ENCODE measurements at regions not wholly inside any gene's neighbourhood (a gene's known extent, or its start where the extent isn't known, plus 50 kb on each side); places are given as distances from the start of the nearest gene placed in this dataset.
A peak's percentile ranks its signal among the peaks of the same experiment; 100 is the strongest.

DNA sequence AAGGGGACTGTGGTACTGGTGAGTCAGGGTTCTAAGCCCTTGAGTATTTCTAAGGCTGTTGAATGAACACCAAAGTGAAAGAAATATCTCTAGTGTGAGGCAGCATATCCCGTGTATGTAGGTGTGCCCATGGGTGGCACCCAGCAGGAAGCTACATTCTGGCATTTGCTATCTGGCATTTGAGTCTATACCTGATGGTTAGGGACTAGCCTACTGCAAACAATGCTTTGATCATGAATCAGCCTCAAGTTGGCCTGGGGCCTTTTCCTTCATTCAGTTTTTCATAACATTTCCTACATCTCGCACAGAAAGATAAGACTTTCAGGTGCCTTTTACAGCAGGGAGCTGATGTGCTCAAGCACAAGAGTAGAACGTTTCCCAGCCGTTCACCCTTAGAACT, 85.7 kb upstream of the E2F7 start:
- ChIA-PET CTCF (no interaction called here), POLR2A (no interaction called here)
- no peak for DNase-seq (ENCODE audit: low read depth, low spot score)
- H3K9me3 ChIP-seq (ENCODE audit: control insufficient read depth, insufficient read depth, low read depth, low read length) = no peaks in the 10 kb centered on the region
- no peaks in the 10 kb centered on the region for H3K36me3 ChIP-seq (ENCODE audit: control insufficient read depth, insufficient read depth, low read length)
- H3K4me1 ChIP-seq (ENCODE audit: control insufficient read depth, insufficient read depth, low read length) = no peaks in the 10 kb centered on the region
- H3K27ac ChIP-seq (ENCODE audit: low read length) = no peak overlapping the region
- H3K27me3 ChIP-seq (ENCODE audit: control insufficient read depth, insufficient read depth, low read length) = no peaks in the 10 kb centered on the region
- intact Hi-C loops (cut with micrococcal nuclease; ENCODE audit: unreplicated experiment) (no loop called here), in situ Hi-C loops (cut with HindIII; ENCODE audit: low pct_unique_long_range_greater_than_20kb, low sequenced_read_pairs) (no loop called here)
- TF ChIP-seq POLR2AphosphoS5 (IDR thresholded peaks at IDR 0.05; ENCODE audit: low read depth, low read length) (no peak), SIN3A (IDR thresholded peaks at IDR 0.05; ENCODE audit: borderline replicate concordance, insufficient read depth, low read depth, low read length) (no peak), CTCF (IDR thresholded peaks at IDR 0.05) (no peak), REST (IDR thresholded peaks at IDR 0.05; ENCODE audit: insufficient read depth in 1 of 2, low read depth in 2 of 2, low read length in 1 of 2) (no peak), TCF7L2 (IDR thresholded peaks at IDR 0.05; ENCODE audit: low read depth, low read length) (no peak)
- ATAC-seq = no peak
- no TSS peak for BruUV-seq (replicated peaks)
- H3K4me3 ChIP-seq (ENCODE audit: low read depth in 2 of 2, low read length in 2 of 2) = no peak overlapping the region

GRCh38 chr12:77133566-77133965, 68.2 kb upstream of the E2F7 start:
- intact Hi-C loops (cut with micrococcal nuclease; ENCODE audit: unreplicated experiment) (no loop called here), in situ Hi-C loops (cut with HindIII; ENCODE audit: low pct_unique_long_range_greater_than_20kb, low sequenced_read_pairs) (no loop called here)
- H3K27ac ChIP-seq (ENCODE audit: low read length) = no peak overlapping the region
- POLR2A ChIA-PET = no interaction called here
- no peaks in the 10 kb centered on the region for H3K36me3 ChIP-seq (ENCODE audit: control insufficient read depth, insufficient read depth, low read length)
- no peak overlapping the region for H3K4me3 ChIP-seq (ENCODE audit: low read depth in 2 of 2, low read length in 2 of 2)
- H3K9me3 ChIP-seq (ENCODE audit: control insufficient read depth, insufficient read depth, low read depth, low read length) = no peaks in the 10 kb centered on the region
- no peak for TF ChIP-seq POLR2AphosphoS5 (IDR thresholded peaks at IDR 0.05; ENCODE audit: low read depth, low read length)
- TF ChIP-seq CTCF (IDR thresholded peaks at IDR 0.05) = no peak
- TF ChIP-seq SIN3A (IDR thresholded peaks at IDR 0.05; ENCODE audit: borderline replicate concordance, insufficient read depth, low read depth, low read length) = no peak
- TF ChIP-seq TCF7L2 (IDR thresholded peaks at IDR 0.05; ENCODE audit: low read depth, low read length) = no peak
- TF ChIP-seq REST (IDR thresholded peaks at IDR 0.05; ENCODE audit: insufficient read depth in 1 of 2, low read depth in 2 of 2, low read length in 1 of 2) = peak; percentile 90 to 91
- no peaks in the 10 kb centered on the region for H3K27me3 ChIP-seq (ENCODE audit: control insufficient read depth, insufficient read depth, low read length)
- no TSS peak for BruUV-seq (replicated peaks)
- CTCF ChIA-PET = no interaction called here
- DNase-seq (ENCODE audit: low read depth, low spot score) = no peak
- no peak for ATAC-seq
- no peaks in the 10 kb centered on the region for H3K4me1 ChIP-seq (ENCODE audit: control insufficient read depth, insufficient read depth, low read length)

Data from Panc1 (cell line).